Gastrocnemius medialis (tissue), 4 donors: ENCODE measurements at regions not wholly inside any gene's neighbourhood (a gene's known extent, or its start where the extent isn't known, plus 50 kb on each side); places are given as distances from the start of the nearest gene placed in this dataset.

Source experiments
- POLR2A ChIP-seq, 2 donors: fragments of 450-650 bp; IDR thresholded peaks; one replicate each; pipeline ENCODE4 v1.6.1; 2017; ENCODE audit warnings: antibody characterized with exemption in 2 of 2, mild to moderate bottlenecking in 2 of 2, moderate library complexity in 2 of 2
- TF ChIP-seq, protein P1 (sequence below), 5 experiments: fragments of 450-650 bp in 3 of 5; fragments of 200-600 bp in 2 of 5; sonication (generic) in 2 of 5; IDR thresholded peaks in 4 of 5; conservative IDR thresholded peaks in 1 of 5; 1 replicate in 4 of 5; 2 replicates in 1 of 5; pipeline ENCODE4 v1.5.1; 2016 to 2019; ENCODE audit warnings: antibody characterized with exemption in 5 of 5, mild to moderate bottlenecking in 3 of 5, moderate library complexity in 3 of 5

DNA sequence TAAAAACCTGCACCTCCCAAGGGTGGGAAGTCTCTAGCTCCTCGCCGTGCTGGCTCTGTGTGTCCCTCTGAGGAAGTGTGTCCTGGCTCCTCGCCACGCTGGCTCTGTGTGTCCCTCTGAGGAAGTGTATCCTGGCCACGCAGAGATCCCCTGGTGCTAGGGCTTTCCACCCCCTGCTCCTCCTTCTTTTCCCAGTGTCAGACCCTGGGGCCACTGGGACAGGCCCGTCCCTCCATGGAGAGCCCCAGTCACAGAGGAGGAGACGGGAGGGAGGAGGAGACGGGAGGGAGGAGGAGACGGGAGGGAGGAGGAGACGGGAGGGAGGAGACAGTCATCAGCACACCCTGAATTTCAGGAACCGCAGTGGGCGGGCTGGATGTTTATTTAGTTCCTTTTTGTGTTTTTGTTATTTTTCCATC is 53.8 kb upstream of the HGFAC start:
- TF ChIP-seq, protein P1, sequence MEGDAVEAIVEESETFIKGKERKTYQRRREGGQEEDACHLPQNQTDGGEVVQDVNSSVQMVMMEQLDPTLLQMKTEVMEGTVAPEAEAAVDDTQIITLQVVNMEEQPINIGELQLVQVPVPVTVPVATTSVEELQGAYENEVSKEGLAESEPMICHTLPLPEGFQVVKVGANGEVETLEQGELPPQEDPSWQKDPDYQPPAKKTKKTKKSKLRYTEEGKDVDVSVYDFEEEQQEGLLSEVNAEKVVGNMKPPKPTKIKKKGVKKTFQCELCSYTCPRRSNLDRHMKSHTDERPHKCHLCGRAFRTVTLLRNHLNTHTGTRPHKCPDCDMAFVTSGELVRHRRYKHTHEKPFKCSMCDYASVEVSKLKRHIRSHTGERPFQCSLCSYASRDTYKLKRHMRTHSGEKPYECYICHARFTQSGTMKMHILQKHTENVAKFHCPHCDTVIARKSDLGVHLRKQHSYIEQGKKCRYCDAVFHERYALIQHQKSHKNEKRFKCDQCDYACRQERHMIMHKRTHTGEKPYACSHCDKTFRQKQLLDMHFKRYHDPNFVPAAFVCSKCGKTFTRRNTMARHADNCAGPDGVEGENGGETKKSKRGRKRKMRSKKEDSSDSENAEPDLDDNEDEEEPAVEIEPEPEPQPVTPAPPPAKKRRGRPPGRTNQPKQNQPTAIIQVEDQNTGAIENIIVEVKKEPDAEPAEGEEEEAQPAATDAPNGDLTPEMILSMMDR (IDR thresholded peaks at IDR 0.05 in 4 of 5, conservative IDR thresholded peaks at IDR 0.05 in 1 of 5), result no peak
- TF ChIP-seq POLR2A (IDR thresholded peaks at IDR 0.05), result peak in 1 of 2 donors; percentile 42
